IMR-90 (cell line): ENCODE measurements at regions not wholly inside any gene's neighbourhood (a gene's known extent, or its start where the extent isn't known, plus 50 kb on each side); places are given as distances from the start of the nearest gene placed in this dataset.

Source experiments
- ATAC-seq: fragments of 200-7000 bp; cut with Tn5 transposase; 2 replicates; pipeline ENCODE4 v1.9.1; 2020; ENCODE audit warnings: low read depth, mild to moderate bottlenecking, moderate library complexity
- BruUV-seq: library from RNA; stranded (reverse); fragments of 400-500 nt; replicated peaks from 2 replicates; lab custom pipeline; 2021; lab: Mats Ljungman, UMichigan
- CTCF ChIA-PET: fragments of 300-600 bp; formaldehyde crosslinking; extraction: SDS; loops from one replicate; lab custom pipeline; 2021; ENCODE audit warnings: antibody characterized with exemption; lab: Yijun Ruan, JAX
- POLR2A ChIA-PET: fragments of 300-600 bp; sonication (Branson Sonifier 250); formaldehyde crosslinking; loops from one replicate; lab custom pipeline; 2022; ENCODE audit warnings: antibody characterized with exemption; ENCODE audit not compliant: unreplicated experiment; lab: Charles Lee
- DNase-seq: peaks from one replicate; pipeline ENCODE4 v3.0.0; 2013
- H2AFZ ChIP-seq: replicated peaks from 2 replicates; pipeline ENCODE3; 2013; ENCODE audit warnings: low read length, mild to moderate bottlenecking; ENCODE audit not compliant: poor library complexity
- H2AK5ac ChIP-seq: 2 replicates; pipeline ENCODE4 v1.6.1; 2013; ENCODE audit warnings: low read depth, low read length, inconsistent platforms
- H2AK9ac ChIP-seq: replicated peaks from 2 replicates; pipeline ENCODE3; 2013; ENCODE audit warnings: mild to moderate bottlenecking, low read depth, low read length, moderate library complexity; ENCODE audit not compliant: poor library complexity
- H2BK120ac ChIP-seq: 2 replicates; pipeline ENCODE4 v1.6.1; 2013; ENCODE audit warnings: low read depth, low read length, inconsistent platforms
- H2BK15ac ChIP-seq: 3 replicates; pipeline ENCODE4 v1.6.1; 2013; ENCODE audit warnings: low read depth, low read length, inconsistent platforms
- H2BK20ac ChIP-seq: 2 replicates; pipeline ENCODE4 v1.6.1; 2013; ENCODE audit warnings: low read depth, mild to moderate bottlenecking, inconsistent platforms, low read length, moderate library complexity
- H2BK5ac ChIP-seq: 2 replicates; pipeline ENCODE4 v1.6.1; 2013; ENCODE audit warnings: mild to moderate bottlenecking, low read depth, low read length, inconsistent platforms; ENCODE audit not compliant: poor library complexity, severe bottlenecking
- H3K14ac ChIP-seq: replicated peaks from 2 replicates; pipeline ENCODE4 v1.6.1; 2013; ENCODE audit warnings: low read depth, low read length, inconsistent platforms
- H3K18ac ChIP-seq: 2 replicates; pipeline ENCODE4 v1.6.1; 2013; ENCODE audit warnings: low read depth, low read length, control low read depth
- H3K23ac ChIP-seq: 2 replicates; pipeline ENCODE4 v1.6.1; 2013; ENCODE audit warnings: low read depth, low read length, inconsistent platforms
- H3K27ac ChIP-seq: 2 replicates; pipeline ENCODE4 v1.5.1; 2013; ENCODE audit warnings: mild to moderate bottlenecking, control low read depth, low read length; ENCODE audit not compliant: insufficient read depth
- H3K27me3 ChIP-seq: 2 replicates; pipeline ENCODE4 v1.6.1; 2013; ENCODE audit warnings: low read length; ENCODE audit not compliant: control insufficient read depth, insufficient read depth
- H3K36me3 ChIP-seq: 2 replicates; pipeline ENCODE4 v1.6.1; 2013; ENCODE audit warnings: low read length, mixed read lengths; ENCODE audit not compliant: control insufficient read depth, insufficient read depth
- H3K4ac ChIP-seq: 2 replicates; pipeline ENCODE4 v1.6.1; 2013; ENCODE audit warnings: low read depth, low read length, inconsistent platforms
- H3K4me1 ChIP-seq: 2 replicates; pipeline ENCODE4 v1.6.1; 2013; ENCODE audit warnings: low read length, mixed read lengths; ENCODE audit not compliant: control insufficient read depth, insufficient read depth
- H3K4me2 ChIP-seq: 2 replicates; pipeline ENCODE4 v1.6.1; 2013; ENCODE audit warnings: low read depth, mild to moderate bottlenecking, control low read depth, low read length, moderate library complexity
- H3K4me3 ChIP-seq: 2 replicates; pipeline ENCODE4 v1.5.1; 2013; ENCODE audit warnings: low read depth, mild to moderate bottlenecking, control low read depth, low read length, moderate library complexity; ENCODE audit not compliant: insufficient read depth
- H3K56ac ChIP-seq: 2 replicates; pipeline ENCODE4 v1.6.1; 2013; ENCODE audit warnings: low read length, inconsistent platforms; ENCODE audit not compliant: insufficient read depth; ENCODE audit errors: extremely low read depth
- H3K79me1 ChIP-seq, 2 experiments: 2 replicates each; pipeline ENCODE4 v1.6.1; 2013; ENCODE audit warnings: low read length in 2 of 2, inconsistent platforms in 1 of 2, low read depth in 1 of 2
- H3K9ac ChIP-seq: 2 replicates; pipeline ENCODE4 v1.6.1; 2013; ENCODE audit warnings: low read depth, low read length, control low read depth
- H3K9me1 ChIP-seq: 2 replicates; pipeline ENCODE4 v1.6.1; 2013; ENCODE audit warnings: low read length, inconsistent platforms; ENCODE audit not compliant: insufficient read depth
- H3K9me3 ChIP-seq: 2 replicates; pipeline ENCODE4 v1.6.1; 2013; ENCODE audit warnings: low read length; ENCODE audit not compliant: control insufficient read depth, insufficient read depth
- H4K20me1 ChIP-seq: 2 replicates; pipeline ENCODE4 v1.6.1; 2013; ENCODE audit warnings: low read length, inconsistent platforms; ENCODE audit not compliant: insufficient read depth
- H4K5ac ChIP-seq: 2 replicates; pipeline ENCODE4 v1.6.1; 2013; ENCODE audit warnings: mild to moderate bottlenecking, low read depth, low read length, control low read depth
- H4K8ac ChIP-seq, 2 experiments: 2 replicates each; pipeline ENCODE4 v1.6.1; 2013; ENCODE audit warnings: low read depth in 2 of 2, low read length in 2 of 2, control low read depth in 1 of 2, inconsistent platforms in 1 of 2
- H4K91ac ChIP-seq: 2 replicates; pipeline ENCODE4 v1.6.1; 2013; ENCODE audit warnings: low read depth, low read length, inconsistent platforms; ENCODE audit not compliant: insufficient read depth
- BHLHE40 ChIP-seq: fragments of 150-350 bp; IDR thresholded peaks from 2 replicates; pipeline ENCODE4 v1.6.1; 2016; ENCODE audit warnings: mild to moderate bottlenecking, low read depth, low read length
- CEBPB ChIP-seq: IDR thresholded peaks from 2 replicates; pipeline ENCODE4 v1.6.1; 2012; ENCODE audit warnings: low read depth, low read length, improper control_type of control experiment
- CHD1 ChIP-seq: IDR thresholded peaks from 2 replicates; pipeline ENCODE4 v1.6.1; 2012; ENCODE audit warnings: low read depth, low read length, improper control_type of control experiment
- FOS ChIP-seq: fragments of 150-350 bp; IDR thresholded peaks from 2 replicates; pipeline ENCODE4 v1.6.1; 2016; ENCODE audit warnings: low read depth, low read length
- MAFK ChIP-seq: IDR thresholded peaks from 2 replicates; pipeline ENCODE4 v1.6.1; 2012; ENCODE audit warnings: low read depth, low read length, improper control_type of control experiment
- MAZ ChIP-seq: IDR thresholded peaks from 2 replicates; pipeline ENCODE4 v1.6.1; 2012; ENCODE audit warnings: low read depth, mild to moderate bottlenecking, low read length, improper control_type of control experiment, moderate library complexity, borderline replicate concordance
- MXI1 ChIP-seq: IDR thresholded peaks from 2 replicates; pipeline ENCODE4 v1.6.1; 2012; ENCODE audit warnings: low read depth, mild to moderate bottlenecking, low read length, moderate library complexity, borderline replicate concordance
- NFE2L2 ChIP-seq: fragments of 150-350 bp; IDR thresholded peaks from 2 replicates; pipeline ENCODE4 v1.6.1; 2016; ENCODE audit warnings: low read depth, mild to moderate bottlenecking, low read length
- RAD21 ChIP-seq: IDR thresholded peaks from 2 replicates; pipeline ENCODE4 v1.6.1; 2012; ENCODE audit warnings: low read length, improper control_type of control experiment
- RCOR1 ChIP-seq: IDR thresholded peaks from 2 replicates; pipeline ENCODE4 v1.6.1; 2012; ENCODE audit warnings: mild to moderate bottlenecking, low read length, improper control_type of control experiment; ENCODE audit not compliant: insufficient replicate concordance
- RFX5 ChIP-seq: IDR thresholded peaks from 2 replicates; pipeline ENCODE4 v1.8.0; 2012; ENCODE audit warnings: low read depth, mild to moderate bottlenecking, low read length, moderate library complexity
- dilution Hi-C: fragments of 300-500 bp; cut with HindIII; formaldehyde crosslinking; loops from one replicate; pipeline ENCODE4 v1.14.3; 2018; ENCODE audit warnings: low sequenced_read_pairs; ENCODE audit not compliant: unreplicated experiment
- in situ Hi-C: fragments of 300-500 bp; cut with MboI; formaldehyde crosslinking; loops from 3 replicates; pipeline ENCODE4 v1.14.3; 2019; ENCODE audit warnings: low sequenced_read_pairs, inconsistent platforms, mixed read lengths
- intact Hi-C: fragments of 100-400 bp; cut with micrococcal nuclease; formaldehyde crosslinking; loops from 2 replicates; pipeline ENCODE4 v1.10.0; 2022
- TF ChIP-seq, protein P1 (sequence below): conservative IDR thresholded peaks from 2 replicates; pipeline ENCODE4 v1.5.1; 2012; ENCODE audit warnings: mild to moderate bottlenecking, low read depth, low read length, improper control_type of control experiment
- TF ChIP-seq, protein P2 (sequence below): fragments of 150-350 bp; IDR thresholded peaks from 2 replicates; pipeline ENCODE4 v1.6.1; 2016; ENCODE audit warnings: low read depth, mild to moderate bottlenecking, low read length, moderate library complexity, borderline replicate concordance
- TF ChIP-seq, protein P3 (sequence below): fragments of 150-350 bp; IDR thresholded peaks from 2 replicates; pipeline ENCODE4 v1.6.1; 2017; ENCODE audit warnings: mild to moderate bottlenecking, antibody characterized with exemption, low read length, low read depth

DNA sequence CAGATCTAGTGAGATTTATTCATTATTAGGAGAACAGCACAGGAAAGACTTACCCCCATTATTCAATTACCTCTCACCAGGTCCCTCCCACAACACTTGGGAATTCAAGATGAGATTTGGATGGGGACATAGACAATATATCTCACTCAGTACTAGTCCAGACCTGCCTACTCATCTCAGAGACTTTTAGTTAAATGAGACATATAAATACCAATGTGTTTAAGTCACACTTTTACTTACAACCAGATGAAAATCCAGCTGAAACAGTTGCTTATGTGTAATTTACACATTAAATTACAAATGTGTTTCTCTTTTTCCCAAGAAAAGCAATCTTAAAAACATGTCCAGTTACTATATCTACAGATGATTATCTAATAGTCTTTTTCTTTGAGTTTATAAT, 1145.6 kb downstream of the KCNT2 start:
- ChIA-PET CTCF (interaction anchor here (1.2 kb wide), 1 partner anchor 8 kb away, joined by 3 read pairs; no protein-coding TSS in a partner anchor), POLR2A (no interaction called here)
- Histone ChIP-seq H4K91ac (no peak overlapping the region), H2BK15ac (no peak overlapping the region), H3K56ac (no peak overlapping the region), H2AFZ (no peak overlapping the region), H2BK120ac (no peak overlapping the region), H3K27ac (no peak overlapping the region), H3K4me2 (no peak overlapping the region), H4K20me1 (no peaks in the 10 kb centered on the region), H3K23ac (no peak overlapping the region), H3K4me3 (no peak overlapping the region), H4K5ac (no peak overlapping the region; the same call in 1 of the 2 replicates), H3K79me1 (no peaks in the 10 kb centered on the region), H3K36me3 (no peaks in the 10 kb centered on the region), H3K4ac (no peak overlapping the region), H3K9ac (no peak overlapping the region), H2AK9ac (no peak overlapping the region), H4K8ac (0 out of 4 replicates have a peak overlapping the region, but pooled peaks of 1 of the 2 experiments have one; percentile 21), H3K9me3 (peaks cover 2% of the 10 kb centered on the region; the same call in 1 of the 2 replicates), H3K9me1 (no peaks in the 10 kb centered on the region), H3K27me3 (no peaks in the 10 kb centered on the region), H3K4me1 (no peaks in the 10 kb centered on the region), H3K18ac (peak overlapping the region; percentile 86; the same call in 1 of the 2 replicates), H2BK5ac (peak overlapping the region; percentile 24), H2BK20ac (no peak overlapping the region), H2AK5ac (no peak overlapping the region), H3K14ac (no peak overlapping the region)
- ATAC-seq (peak; percentile 75), DNase-seq (peak; percentile 45)
- intact Hi-C loops = no loop called here
- no TSS peak for BruUV-seq
- dilution Hi-C loops = no loop called here
- TF ChIP-seq MAFK (no peak), FOS (no peak), CEBPB (no peak), RFX5 (no peak), MAZ (no peak), NFE2L2 (no peak), CHD1 (no peak), RAD21 (no peak), MXI1 (no peak), RCOR1 (no peak), BHLHE40 (no peak)
- TF ChIP-seq, protein P1, sequence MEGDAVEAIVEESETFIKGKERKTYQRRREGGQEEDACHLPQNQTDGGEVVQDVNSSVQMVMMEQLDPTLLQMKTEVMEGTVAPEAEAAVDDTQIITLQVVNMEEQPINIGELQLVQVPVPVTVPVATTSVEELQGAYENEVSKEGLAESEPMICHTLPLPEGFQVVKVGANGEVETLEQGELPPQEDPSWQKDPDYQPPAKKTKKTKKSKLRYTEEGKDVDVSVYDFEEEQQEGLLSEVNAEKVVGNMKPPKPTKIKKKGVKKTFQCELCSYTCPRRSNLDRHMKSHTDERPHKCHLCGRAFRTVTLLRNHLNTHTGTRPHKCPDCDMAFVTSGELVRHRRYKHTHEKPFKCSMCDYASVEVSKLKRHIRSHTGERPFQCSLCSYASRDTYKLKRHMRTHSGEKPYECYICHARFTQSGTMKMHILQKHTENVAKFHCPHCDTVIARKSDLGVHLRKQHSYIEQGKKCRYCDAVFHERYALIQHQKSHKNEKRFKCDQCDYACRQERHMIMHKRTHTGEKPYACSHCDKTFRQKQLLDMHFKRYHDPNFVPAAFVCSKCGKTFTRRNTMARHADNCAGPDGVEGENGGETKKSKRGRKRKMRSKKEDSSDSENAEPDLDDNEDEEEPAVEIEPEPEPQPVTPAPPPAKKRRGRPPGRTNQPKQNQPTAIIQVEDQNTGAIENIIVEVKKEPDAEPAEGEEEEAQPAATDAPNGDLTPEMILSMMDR = no peak
- TF ChIP-seq, protein P2, sequence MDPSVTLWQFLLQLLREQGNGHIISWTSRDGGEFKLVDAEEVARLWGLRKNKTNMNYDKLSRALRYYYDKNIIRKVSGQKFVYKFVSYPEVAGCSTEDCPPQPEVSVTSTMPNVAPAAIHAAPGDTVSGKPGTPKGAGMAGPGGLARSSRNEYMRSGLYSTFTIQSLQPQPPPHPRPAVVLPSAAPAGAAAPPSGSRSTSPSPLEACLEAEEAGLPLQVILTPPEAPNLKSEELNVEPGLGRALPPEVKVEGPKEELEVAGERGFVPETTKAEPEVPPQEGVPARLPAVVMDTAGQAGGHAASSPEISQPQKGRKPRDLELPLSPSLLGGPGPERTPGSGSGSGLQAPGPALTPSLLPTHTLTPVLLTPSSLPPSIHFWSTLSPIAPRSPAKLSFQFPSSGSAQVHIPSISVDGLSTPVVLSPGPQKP = no peak
- TF ChIP-seq, protein P3, sequence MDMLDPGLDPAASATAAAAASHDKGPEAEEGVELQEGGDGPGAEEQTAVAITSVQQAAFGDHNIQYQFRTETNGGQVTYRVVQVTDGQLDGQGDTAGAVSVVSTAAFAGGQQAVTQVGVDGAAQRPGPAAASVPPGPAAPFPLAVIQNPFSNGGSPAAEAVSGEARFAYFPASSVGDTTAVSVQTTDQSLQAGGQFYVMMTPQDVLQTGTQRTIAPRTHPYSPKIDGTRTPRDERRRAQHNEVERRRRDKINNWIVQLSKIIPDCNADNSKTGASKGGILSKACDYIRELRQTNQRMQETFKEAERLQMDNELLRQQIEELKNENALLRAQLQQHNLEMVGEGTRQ = no peak
- in situ Hi-C loops = no loop called here
